ENCODE measurements at regions not wholly inside any gene's neighbourhood (a gene's known extent, or its start where the extent isn't known, plus 50 kb on each side); places are given as distances from the start of the nearest gene placed in this dataset.

GRCh38 chr2:66828876-66829275 is 394.0 kb downstream of the MEIS1 start:
- TF ChIP-seq CTCF (IDR thresholded peaks at IDR 0.05; ENCODE audit: low read length) (no peak), EZH2 (optimal IDR thresholded peaks at IDR 0.05; ENCODE audit: low read depth, low read length) (no peak)

Measured in MM.1S (cell line).